Colonic mucosa (tissue), 4 donors: ENCODE measurements at regions not wholly inside any gene's neighbourhood (a gene's known extent, or its start where the extent isn't known, plus 50 kb on each side); places are given as distances from the start of the nearest gene placed in this dataset.

Experiments used
- DNase-seq: peaks from one replicate; pipeline ENCODE4 v3.0.0-alpha.2; 2020
- H3K27ac ChIP-seq: fragments of 200-600 bp; one replicate; pipeline ENCODE4 v1.8.0; 2021
- H3K27me3 ChIP-seq: fragments of 200-600 bp; one replicate; pipeline ENCODE4 v1.8.0; 2021
- H3K36me3 ChIP-seq: fragments of 200-600 bp; one replicate; pipeline ENCODE4 v1.8.0; 2021
- H3K4me1 ChIP-seq: fragments of 200-600 bp; one replicate; pipeline ENCODE4 v1.8.0; 2021; ENCODE audit warnings: mild to moderate bottlenecking
- H3K4me3 ChIP-seq: fragments of 200-600 bp; one replicate; pipeline ENCODE4 v1.8.0; 2021
- H3K9ac ChIP-seq, 2 donors: one replicate each; pipeline ENCODE4 v1.7.0; 2013; ENCODE audit warnings: control low read depth in 2 of 2, low read depth in 2 of 2, low read length in 2 of 2
- H3K9me3 ChIP-seq: fragments of 200-600 bp; one replicate; pipeline ENCODE4 v1.8.0; 2021
- intact Hi-C: fragments of 100-400 bp; cut with DNase I; formaldehyde crosslinking; loops from one replicate; pipeline ENCODE4 v1.14.1; 2022
- TF ChIP-seq, protein P1 (sequence below): fragments of 200-600 bp; IDR thresholded peaks from one replicate; pipeline ENCODE4 v1.8.0; 2022; ENCODE audit warnings: antibody characterized with exemption, mild to moderate bottlenecking
- donor health status: healthy.
- donor health status: DM: no; HTN: no; CAD: no.
- donor health status: DM: no; HTN: no; CAD: no.

DNA sequence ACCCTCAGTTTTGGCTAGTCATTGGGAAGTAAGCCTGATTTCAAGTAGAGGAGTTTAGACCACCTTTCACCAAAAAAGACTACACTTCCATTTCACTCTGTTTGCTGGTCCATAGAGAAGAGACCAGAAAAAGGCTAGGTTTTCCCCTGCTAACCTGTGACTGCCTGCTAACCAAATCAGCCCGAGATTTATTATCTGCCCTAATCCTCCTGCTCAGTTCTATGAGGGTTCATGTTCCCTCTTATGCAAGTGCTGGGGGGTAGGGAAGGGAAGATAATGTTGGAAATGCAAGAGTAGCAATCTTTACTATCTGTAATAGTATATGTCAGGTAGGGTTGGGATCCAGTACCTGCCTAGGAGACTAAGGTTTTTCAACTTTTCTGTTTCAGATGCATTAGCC, 51.6 kb upstream of the CCNG1 start:
- DNase-seq, result no peak
- TF ChIP-seq, protein P1, sequence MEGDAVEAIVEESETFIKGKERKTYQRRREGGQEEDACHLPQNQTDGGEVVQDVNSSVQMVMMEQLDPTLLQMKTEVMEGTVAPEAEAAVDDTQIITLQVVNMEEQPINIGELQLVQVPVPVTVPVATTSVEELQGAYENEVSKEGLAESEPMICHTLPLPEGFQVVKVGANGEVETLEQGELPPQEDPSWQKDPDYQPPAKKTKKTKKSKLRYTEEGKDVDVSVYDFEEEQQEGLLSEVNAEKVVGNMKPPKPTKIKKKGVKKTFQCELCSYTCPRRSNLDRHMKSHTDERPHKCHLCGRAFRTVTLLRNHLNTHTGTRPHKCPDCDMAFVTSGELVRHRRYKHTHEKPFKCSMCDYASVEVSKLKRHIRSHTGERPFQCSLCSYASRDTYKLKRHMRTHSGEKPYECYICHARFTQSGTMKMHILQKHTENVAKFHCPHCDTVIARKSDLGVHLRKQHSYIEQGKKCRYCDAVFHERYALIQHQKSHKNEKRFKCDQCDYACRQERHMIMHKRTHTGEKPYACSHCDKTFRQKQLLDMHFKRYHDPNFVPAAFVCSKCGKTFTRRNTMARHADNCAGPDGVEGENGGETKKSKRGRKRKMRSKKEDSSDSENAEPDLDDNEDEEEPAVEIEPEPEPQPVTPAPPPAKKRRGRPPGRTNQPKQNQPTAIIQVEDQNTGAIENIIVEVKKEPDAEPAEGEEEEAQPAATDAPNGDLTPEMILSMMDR, result no peak
- intact Hi-C loops, result no loop called here

DNA sequence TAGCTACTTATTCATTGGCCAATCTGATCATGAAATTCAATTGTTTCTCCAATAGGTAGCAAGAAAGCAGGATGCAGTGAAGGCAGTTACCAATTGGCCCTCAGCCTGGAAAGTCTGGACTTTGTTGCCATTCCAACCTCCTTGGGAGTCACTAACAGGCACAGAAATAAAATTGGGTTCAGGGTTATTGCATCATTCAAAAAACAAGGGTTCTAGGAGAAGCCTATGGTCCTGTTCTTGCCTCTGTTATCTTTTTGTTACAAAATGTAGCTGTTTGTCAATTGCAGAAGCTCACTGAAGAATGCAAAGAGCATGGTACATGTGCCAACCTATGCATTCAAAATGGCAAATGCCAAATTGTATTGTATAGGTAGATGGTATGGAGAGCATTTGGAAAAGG, 51.0 kb upstream of the CCNG1 start:
- Histone ChIP-seq H3K4me1 (no peaks in the 10 kb centered on the region), H3K9ac (no peak overlapping the region), H3K9me3 (no peaks in the 10 kb centered on the region), H3K27me3 (no peaks in the 10 kb centered on the region), H3K36me3 (no peaks in the 10 kb centered on the region), H3K27ac (no peak overlapping the region), H3K4me3 (no peak overlapping the region)
- TF ChIP-seq, protein P1, result no peak
- DNase-seq, result no peak
- intact Hi-C loops, result no loop called here

More for the DNA sequence above, 51.6 kb upstream of the CCNG1 start:
- H3K36me3 ChIP-seq, result no peaks in the 10 kb centered on the region
- H3K27ac ChIP-seq, result no peak overlapping the region
- H3K4me3 ChIP-seq, result no peak overlapping the region
- no peaks in the 10 kb centered on the region for H3K9me3 ChIP-seq
- H3K4me1 ChIP-seq, result no peaks in the 10 kb centered on the region
- no peak overlapping the region for H3K9ac ChIP-seq
- H3K27me3 ChIP-seq, result no peaks in the 10 kb centered on the region

DNA sequence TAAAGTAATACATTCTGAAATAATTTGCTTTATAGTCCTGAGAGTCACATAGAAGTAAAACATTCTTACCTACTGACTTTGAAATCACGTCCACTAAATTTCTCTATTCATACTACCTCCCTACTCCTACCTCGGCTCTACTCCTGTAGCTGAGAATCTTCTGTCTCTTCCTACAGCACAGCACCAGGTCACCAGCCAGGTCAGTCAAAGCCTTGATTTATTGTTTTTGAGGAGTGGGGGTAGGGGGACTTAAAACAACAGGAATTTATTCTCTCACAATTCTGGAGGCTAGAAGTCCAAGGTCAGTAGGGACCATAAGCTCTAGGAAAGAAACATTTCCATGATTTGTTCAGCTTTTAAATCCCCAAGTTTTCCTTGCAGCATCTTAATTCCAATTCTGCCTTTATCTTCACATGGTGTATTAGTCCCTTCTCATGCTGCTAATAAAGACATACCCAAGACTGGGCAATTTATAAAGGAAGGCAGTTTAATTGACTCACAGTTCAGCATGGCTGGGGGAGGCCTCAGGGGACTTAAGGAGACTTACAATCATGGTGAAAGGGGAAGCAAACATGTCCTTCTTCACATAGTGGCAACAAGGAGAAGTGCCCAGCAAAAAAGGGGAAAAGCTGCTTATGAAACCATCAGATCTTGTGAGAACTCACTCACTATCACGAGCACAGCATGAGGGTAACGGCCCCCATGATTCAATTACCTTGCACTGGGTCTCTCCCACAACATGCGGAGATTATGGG, 49.6 kb upstream of the CCNG1 start:
- Histone ChIP-seq H3K27me3 (no peaks in the 10 kb centered on the region), H3K9ac (no peak overlapping the region), H3K4me3 (no peak overlapping the region), H3K27ac (no peak overlapping the region), H3K36me3 (no peaks in the 10 kb centered on the region), H3K4me1 (no peaks in the 10 kb centered on the region), H3K9me3 (no peaks in the 10 kb centered on the region)
- TF ChIP-seq, protein P1, result no peak
- intact Hi-C loops, result no loop called here
- DNase-seq, result no peak
